ENCODE measurements at regions not wholly inside any gene's neighbourhood (a gene's known extent, or its start where the extent isn't known, plus 50 kb on each side); places are given as distances from the start of the nearest gene placed in this dataset.
A peak's percentile ranks its signal among the peaks of the same experiment; 100 is the strongest.

- no peak for TF ChIP-seq CTCF (IDR thresholded peaks at IDR 0.05; ENCODE audit: insufficient read depth, low read depth, low read length)
- peak; percentile 27 for DNase-seq (ENCODE audit: low read depth)
- H3K4me3 ChIP-seq (ENCODE audit: low read depth, low read length) = no peak overlapping the region
- H3K27me3 ChIP-seq (ENCODE audit: control insufficient read depth, insufficient read depth, low read length) = no peaks in the 10 kb centered on the region
- H3K36me3 ChIP-seq (ENCODE audit: control insufficient read depth, insufficient read depth, low read length) = no peaks in the 10 kb centered on the region
- POLR2A ChIA-PET = no interaction called here
- CTCF ChIA-PET = interaction anchor here (0.6 to 1.0 kb wide), 2 partner anchors 33 to 124 kb away, joined by 3 to 4 read pairs; no protein-coding TSS in a partner anchor
Observed at GRCh38 chr5:111655169-111655924, 101.6 kb downstream of the NREP start.

GRCh38 chr5:111653408-111653807 lies 103.6 kb downstream of the NREP start:
- Histone ChIP-seq H3K27me3 (ENCODE audit: control insufficient read depth, insufficient read depth, low read length) (no peaks in the 10 kb centered on the region), H3K36me3 (ENCODE audit: control insufficient read depth, insufficient read depth, low read length) (no peaks in the 10 kb centered on the region), H3K4me3 (ENCODE audit: low read depth, low read length) (no peak overlapping the region)
- CTCF ChIA-PET = no interaction called here
- TF ChIP-seq CTCF (IDR thresholded peaks at IDR 0.05; ENCODE audit: insufficient read depth, low read depth, low read length) = no peak
- POLR2A ChIA-PET = interaction anchor here (0.6 kb wide), 1 partner anchor 209 kb away, joined by 3 read pairs; no protein-coding TSS in a partner anchor
- DNase-seq (ENCODE audit: low read depth) = no peak

GRCh38 chr5:111649516-111649915 lies 107.5 kb downstream of the NREP start:
- DNase-seq (ENCODE audit: low read depth) = no peak
- POLR2A ChIA-PET = no interaction called here
- TF ChIP-seq CTCF (IDR thresholded peaks at IDR 0.05; ENCODE audit: insufficient read depth, low read depth, low read length) = no peak

GRCh38 chr5:111645303-111645838 lies 111.6 kb downstream of the NREP start:
- DNase-seq (ENCODE audit: low read depth) = no peak
- CTCF ChIA-PET = no interaction called here
- POLR2A ChIA-PET = no interaction called here

More at GRCh38 chr5:111649516-111649915, 107.5 kb downstream of the NREP start:
- CTCF ChIA-PET = no interaction called here
- Histone ChIP-seq H3K36me3 (ENCODE audit: control insufficient read depth, insufficient read depth, low read length) (no peaks in the 10 kb centered on the region), H3K27me3 (ENCODE audit: control insufficient read depth, insufficient read depth, low read length) (peaks cover 2% of the 10 kb centered on the region), H3K4me3 (ENCODE audit: low read depth, low read length) (no peak overlapping the region)

More at GRCh38 chr5:111645303-111645838, 111.6 kb downstream of the NREP start:
- TF ChIP-seq CTCF (IDR thresholded peaks at IDR 0.05; ENCODE audit: insufficient read depth, low read depth, low read length) = no peak
- peaks cover 2% of the 10 kb centered on the region for H3K27me3 ChIP-seq (ENCODE audit: control insufficient read depth, insufficient read depth, low read length)
- no peak overlapping the region for H3K4me3 ChIP-seq (ENCODE audit: low read depth, low read length)
- H3K36me3 ChIP-seq (ENCODE audit: control insufficient read depth, insufficient read depth, low read length) = no peaks in the 10 kb centered on the region
